Stomach (tissue), 8 donors: ENCODE measurements at regions not wholly inside any gene's neighbourhood (a gene's known extent, or its start where the extent isn't known, plus 50 kb on each side); places are given as distances from the start of the nearest gene placed in this dataset.

ENCODE experiments used
- DNase-seq, 2 donors: peaks; one replicate each; pipeline versions ENCODE4 v3.0.0 to v3.0.0-alpha.2; 2013 to 2019
- H3K27ac ChIP-seq, 5 donors: fragments of 200-600 bp in 4 of 5; sonication (generic) in 4 of 5; one replicate each; pipeline ENCODE4 v1.5.1; 2013 to 2019; ENCODE audit warnings: mild to moderate bottlenecking in 1 of 5, moderate library complexity in 1 of 5
- H3K27me3 ChIP-seq, 3 donors: fragments of 200-600 bp; sonication (generic); one replicate each; pipeline ENCODE4 v1.5.1; 2017 to 2019; ENCODE audit warnings: mixed run types in 1 of 3
- H3K36me3 ChIP-seq, 4 donors: fragments of 200-600 bp; sonication (generic); 1 replicate in 3 of 4; 2 replicates in 1 of 4; pipeline ENCODE4 v1.5.1; 2016 to 2019
- H3K4me1 ChIP-seq, 4 donors: fragments of 200-600 bp; sonication (generic); one replicate each; pipeline ENCODE4 v1.5.1; 2016 to 2019
- H3K4me3 ChIP-seq, 4 donors: fragments of 200-600 bp; sonication (generic) in 3 of 4; one replicate each; pipeline ENCODE4 v1.5.1; 2016 to 2019; ENCODE audit warnings: mild to moderate bottlenecking in 1 of 4
- H3K9me3 ChIP-seq, 4 donors: fragments of 200-600 bp; sonication (generic); one replicate each; pipeline ENCODE4 v1.5.1; 2016 to 2019
- CTCF ChIP-seq, 7 experiments: fragments of 450-650 bp in 4 of 7; fragments of 200-600 bp in 3 of 7; sonication (generic) in 3 of 7; IDR thresholded peaks; one replicate each; pipeline ENCODE4 v1.5.1; 2016 to 2019; ENCODE audit warnings: antibody characterized with exemption in 7 of 7, control low read depth in 2 of 7, mild to moderate bottlenecking in 1 of 7
- EP300 ChIP-seq: sonication (generic); formaldehyde crosslinking; IDR thresholded peaks from one replicate; pipeline ENCODE4 v1.6.1; 2017; ENCODE audit warnings: antibody characterized with exemption
- POLR2A ChIP-seq, 4 donors: fragments of 450-650 bp; IDR thresholded peaks; one replicate each; pipeline ENCODE4 v1.6.1; 2016; ENCODE audit warnings: antibody characterized with exemption in 4 of 4, control low read depth in 2 of 4, mild to moderate bottlenecking in 1 of 4, moderate library complexity in 1 of 4
- POLR2AphosphoS5 ChIP-seq, 3 donors: sonication (generic); formaldehyde crosslinking; IDR thresholded peaks; one replicate each; pipeline ENCODE4 v1.6.1; 2016; ENCODE audit warnings: antibody characterized with exemption in 3 of 3
- WGBS, 5 donors: extraction: QIAGEN DNeasy Blood & Tissue Kit in 3 of 5; methylation state at CpG; one replicate each; pipeline versions ENCODE4 v1.1.5 to v1.1.7; 2013 to 2018; 5-methylcytosine and 5-hydroxymethylcytosine counted together
- intact Hi-C: fragments of 100-400 bp; cut with DNase I; formaldehyde crosslinking; loops from one replicate; pipeline ENCODE4 v1.15.1; 2023; ENCODE audit warnings: low total_unique reads
- donor health status: healthy with polysubstance abuse.
- donor health status: Bipolar disorder and iron deficiency.
- donor health status: healthy.

DNA sequence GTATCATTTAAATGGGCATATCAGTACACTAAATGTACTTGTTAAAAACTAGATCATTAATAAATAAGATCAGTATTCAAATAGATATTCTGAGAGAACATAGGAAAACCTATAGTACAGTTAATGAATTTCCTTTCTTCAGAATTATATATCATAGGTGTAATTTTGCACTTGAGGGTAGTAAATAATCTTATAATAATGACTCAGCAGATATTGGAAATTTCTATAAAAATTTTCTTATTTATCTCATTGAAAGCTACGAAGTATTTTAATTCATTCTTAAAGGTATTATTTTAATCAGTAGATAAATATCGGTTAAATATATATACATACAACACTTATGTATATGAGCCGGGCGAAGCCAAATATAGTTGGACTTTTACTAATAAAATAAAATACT is 300.9 kb upstream of the SOX2 start:
- Histone ChIP-seq H3K9me3 (no peaks in the 10 kb centered on the region), H3K4me3 (no peak overlapping the region), H3K36me3 (no peaks in the 10 kb centered on the region), H3K4me1 (no peaks in the 10 kb centered on the region), H3K27me3 (no peaks in the 10 kb centered on the region), H3K27ac (no peak overlapping the region)
- no peak for DNase-seq
- 94 to 97% (median 96%) methylated on average over 4 of the region's 4 CpGs for WGBS, 5 donors
- TF ChIP-seq CTCF (IDR thresholded peaks at IDR 0.05) (no peak), EP300 (no peak), POLR2AphosphoS5 (IDR thresholded peaks at IDR 0.05) (no peak), POLR2A (IDR thresholded peaks at IDR 0.05) (no peak)
- intact Hi-C loops = no loop called here

DNA sequence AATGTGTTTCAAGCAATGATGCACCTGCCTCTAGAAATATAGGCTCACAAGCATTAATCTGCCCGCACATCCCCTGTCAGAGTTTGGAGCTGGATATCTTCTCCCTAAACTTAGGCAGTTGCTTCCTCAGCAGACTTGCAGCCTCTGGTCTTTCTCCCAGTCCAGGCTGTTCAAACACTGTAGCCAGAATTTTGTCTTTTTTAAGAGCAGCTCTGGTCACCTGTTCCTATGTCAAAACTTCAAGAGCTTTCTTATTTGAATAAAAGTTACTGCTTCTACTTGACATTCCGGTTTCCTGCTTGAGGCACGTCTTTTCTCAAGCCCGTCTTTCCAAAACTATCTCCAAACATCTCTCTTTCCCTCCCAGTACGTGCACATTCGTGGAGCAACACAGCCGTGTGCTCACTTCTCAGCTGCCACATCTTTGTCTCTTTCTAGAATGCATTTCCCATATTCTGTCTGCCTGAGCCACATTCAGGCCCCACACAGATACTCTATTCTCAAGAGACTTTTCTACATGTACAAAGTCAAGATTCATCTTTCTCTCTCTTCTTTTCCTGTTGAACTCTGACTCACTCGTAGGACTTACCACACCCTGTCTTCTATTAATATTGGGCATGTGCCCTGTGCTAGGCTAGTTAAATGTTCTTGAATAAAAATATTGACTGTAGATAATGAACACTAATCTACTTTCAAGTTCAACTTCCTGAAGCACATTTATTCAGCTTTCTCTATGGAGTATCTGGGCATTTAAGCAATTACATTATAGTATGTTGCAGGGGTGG is 307.7 kb upstream of the SOX2 start:
- Histone ChIP-seq H3K36me3 (no peaks in the 10 kb centered on the region), H3K4me1 (peaks cover 0 to 6% (median 4%) of the 10 kb centered on the region in 4 donors), H3K27ac (peak overlapping the region; percentile 48 to 84 (median 66)), H3K9me3 (no peaks in the 10 kb centered on the region), H3K27me3 (no peaks in the 10 kb centered on the region), H3K4me3 (no peak overlapping the region)
- 25 to 56% (median 46%) methylated on average over 8 of the region's 8 CpGs for WGBS, 5 donors
- intact Hi-C loops = no loop called here
- TF ChIP-seq EP300 (no peak), POLR2AphosphoS5 (IDR thresholded peaks at IDR 0.05) (peak in 1 of 3 donors; percentile 59)
- DNase-seq = peak in 1 of 2 donors; percentile 64

DNA sequence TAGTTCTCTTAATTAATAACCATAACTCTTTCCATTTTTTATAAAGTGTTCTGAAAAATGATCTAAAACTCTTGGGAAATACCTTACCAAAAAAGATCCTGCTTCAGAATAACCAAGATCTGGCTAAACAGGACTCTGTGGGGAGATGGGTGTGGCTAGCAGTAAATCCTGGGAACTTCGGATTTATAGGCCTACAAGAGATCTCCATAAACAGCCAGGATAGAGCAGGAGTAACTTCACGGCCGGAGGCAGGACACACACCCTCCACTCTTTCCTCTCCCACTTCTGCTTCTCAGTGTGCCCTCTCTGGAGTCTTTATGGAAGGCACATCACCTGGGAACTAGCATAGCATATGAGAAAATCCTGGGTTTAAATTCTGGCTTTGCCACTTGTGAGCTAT is 309.4 kb upstream of the SOX2 start:
- peaks cover 0 to 6% (median 4%) of the 10 kb centered on the region in 4 donors for H3K4me1 ChIP-seq
- WGBS, 5 donors = 45 to 66% (median 57%) methylated on average over 3 of the region's 3 CpGs
- H3K9me3 ChIP-seq = no peaks in the 10 kb centered on the region
- H3K36me3 ChIP-seq = no peaks in the 10 kb centered on the region
- no peak overlapping the region for H3K27ac ChIP-seq
- no peak overlapping the region for H3K4me3 ChIP-seq
- H3K27me3 ChIP-seq = no peaks in the 10 kb centered on the region
- intact Hi-C loops = no loop called here
- DNase-seq = no peak
- no peak for TF ChIP-seq CTCF (IDR thresholded peaks at IDR 0.05)
- TF ChIP-seq POLR2A (IDR thresholded peaks at IDR 0.05) = no peak
- no peak for TF ChIP-seq POLR2AphosphoS5 (IDR thresholded peaks at IDR 0.05)
- TF ChIP-seq EP300 = no peak

DNA sequence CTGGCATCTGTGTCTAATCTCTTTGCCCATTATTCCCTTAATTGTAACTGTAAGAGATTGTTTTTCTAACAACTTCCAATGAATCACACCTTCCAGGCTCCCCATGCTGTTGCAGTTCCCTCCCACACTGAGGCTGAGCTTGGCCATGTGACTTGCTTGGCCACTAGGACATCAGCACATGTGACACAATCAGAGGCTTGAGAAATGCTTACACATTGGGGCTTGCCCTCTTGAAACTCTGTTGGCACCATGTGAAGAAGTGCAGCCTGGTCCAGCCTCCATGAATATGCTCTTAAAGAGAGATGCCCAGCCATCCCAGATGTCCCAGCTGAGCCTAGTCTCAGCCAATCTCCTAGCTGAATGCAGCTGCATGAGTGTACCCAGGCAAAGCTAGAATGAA is 326.8 kb upstream of the SOX2 start:
- intact Hi-C loops = no loop called here
- TF ChIP-seq POLR2AphosphoS5 (IDR thresholded peaks at IDR 0.05) (no peak), EP300 (no peak), CTCF (IDR thresholded peaks at IDR 0.05) (no peak), POLR2A (IDR thresholded peaks at IDR 0.05) (no peak)

GRCh38 chr3:181383760-181384159 is 328.0 kb upstream of the SOX2 start:
- H3K4me1 ChIP-seq = no peaks in the 10 kb centered on the region
- no peak overlapping the region for H3K27ac ChIP-seq
- DNase-seq = no peak
- no peaks in the 10 kb centered on the region for H3K36me3 ChIP-seq
- intact Hi-C loops = no loop called here
- H3K4me3 ChIP-seq = no peak overlapping the region
- H3K27me3 ChIP-seq = no peaks in the 10 kb centered on the region
- H3K9me3 ChIP-seq = no peaks in the 10 kb centered on the region
- TF ChIP-seq CTCF (IDR thresholded peaks at IDR 0.05) (no peak), POLR2AphosphoS5 (IDR thresholded peaks at IDR 0.05) (no peak), POLR2A (IDR thresholded peaks at IDR 0.05) (no peak), EP300 (no peak)

More for the DNA sequence above, 326.8 kb upstream of the SOX2 start:
- no peak for DNase-seq
- no peaks in the 10 kb centered on the region for H3K36me3 ChIP-seq
- peaks cover 0 to 3% (median 0%) of the 10 kb centered on the region in 4 donors for H3K9me3 ChIP-seq
- H3K4me1 ChIP-seq = no peaks in the 10 kb centered on the region
- H3K27me3 ChIP-seq = no peaks in the 10 kb centered on the region
- H3K4me3 ChIP-seq = no peak overlapping the region
- no peak overlapping the region for H3K27ac ChIP-seq
